GM21786 (cell line): ENCODE measurements at regions not wholly inside any gene's neighbourhood (a gene's known extent, or its start where the extent isn't known, plus 50 kb on each side); places are given as distances from the start of the nearest gene placed in this dataset.

ENCODE experiments used
- ATAC-seq: cut with Tn5 transposase; IDR thresholded peaks from one replicate; pipeline ENCODE4 v1.9.1; 2021; ENCODE audit not compliant: unreplicated experiment

- ATAC-seq = no peak
Measured at GRCh38 chr18:21162786-21163185, 51.2 kb upstream of the ROCK1 start.

GRCh38 chr18:21163647-21164547 is 52.3 kb upstream of the ROCK1 start:
- ATAC-seq = no peak

- no peak for ATAC-seq
Measured at GRCh38 chr18:21164548-21165095, 53.0 kb upstream of the ROCK1 start.

- no peak for ATAC-seq
Measured at GRCh38 chr18:21167641-21168377, 56.2 kb upstream of the ROCK1 start.

GRCh38 chr18:21168880-21169279 is 57.3 kb upstream of the ROCK1 start:
- no peak for ATAC-seq

GRCh38 chr18:21177822-21178221 is 64.2 kb upstream of the GREB1L start:
- no peak for ATAC-seq

GRCh38 chr18:21179590-21180220 is 62.3 kb upstream of the GREB1L start:
- ATAC-seq = peak; percentile 71

- no peak for ATAC-seq
Measured at GRCh38 chr18:21180588-21180987, 61.4 kb upstream of the GREB1L start.

GRCh38 chr18:21181766-21182165 is 60.3 kb upstream of the GREB1L start:
- no peak for ATAC-seq

- ATAC-seq = no peak
Measured at GRCh38 chr18:21183670-21184069, 58.4 kb upstream of the GREB1L start.

GRCh38 chr18:21184396-21184996 is 57.5 kb upstream of the GREB1L start:
- ATAC-seq = no peak

- no peak for ATAC-seq
Measured at GRCh38 chr18:21187886-21188285, 54.1 kb upstream of the GREB1L start.

GRCh38 chr18:21191596-21192307 is 50.3 kb upstream of the GREB1L start:
- ATAC-seq = no peak
